Liver (tissue), 8 donors: ENCODE measurements at regions not wholly inside any gene's neighbourhood (a gene's known extent, or its start where the extent isn't known, plus 50 kb on each side); places are given as distances from the start of the nearest gene placed in this dataset.

Experiments used
- DNase-seq: peaks from one replicate; pipeline ENCODE4 v3.0.0-alpha.2; 2017; ENCODE audit warnings: low spot score
- H3K27ac ChIP-seq, 2 donors: one replicate each; pipeline ENCODE4 v1.7.0; 2013; ENCODE audit warnings: inconsistent platforms in 2 of 2, low read length in 2 of 2, control low read depth in 1 of 2, low read depth in 1 of 2, mild to moderate bottlenecking in 1 of 2
- H3K27me3 ChIP-seq, 4 donors: one replicate each; pipeline versions ENCODE4 v1.6.1 to v1.7.0; 2013; ENCODE audit warnings: low read length in 3 of 4, inconsistent platforms in 1 of 4, mild to moderate bottlenecking in 1 of 4, moderate library complexity in 1 of 4; ENCODE audit not compliant: control insufficient read depth in 4 of 4, insufficient read depth in 4 of 4
- H3K36me3 ChIP-seq, 4 donors: one replicate each; pipeline versions ENCODE4 v1.6.1 to v1.7.0; 2013; ENCODE audit warnings: low read length in 3 of 4, mild to moderate bottlenecking in 3 of 4, low read depth in 1 of 4, moderate library complexity in 1 of 4; ENCODE audit not compliant: control insufficient read depth in 4 of 4, insufficient read depth in 3 of 4
- H3K4me1 ChIP-seq, 4 donors: one replicate each; pipeline versions ENCODE4 v1.6.1 to v1.7.0; 2013; ENCODE audit warnings: low read length in 3 of 4, mild to moderate bottlenecking in 3 of 4, moderate library complexity in 1 of 4; ENCODE audit not compliant: control insufficient read depth in 4 of 4, insufficient read depth in 4 of 4
- H3K4me3 ChIP-seq, 3 donors: one replicate each; pipeline versions ENCODE4 v1.6.1 to v1.7.0; 2013; ENCODE audit warnings: low read length in 3 of 3, control low read depth in 1 of 3, low read depth in 1 of 3, mild to moderate bottlenecking in 1 of 3
- H3K9ac ChIP-seq, 2 donors: one replicate each; pipeline ENCODE4 v1.7.0; 2013; ENCODE audit warnings: low read length in 2 of 2, mild to moderate bottlenecking in 2 of 2, moderate library complexity in 2 of 2, control low read depth in 1 of 2, low read depth in 1 of 2
- H3K9me3 ChIP-seq, 4 donors: one replicate each; pipeline versions ENCODE4 v1.6.1 to v1.7.0; 2013; ENCODE audit warnings: low read length in 3 of 4; ENCODE audit not compliant: control insufficient read depth in 4 of 4
- ATF3 ChIP-seq: IDR thresholded peaks from 2 replicates; pipeline ENCODE4 v1.6.1; 2016; ENCODE audit warnings: antibody characterized with exemption
- CTCF ChIP-seq: fragments of 150-350 bp; IDR thresholded peaks from 2 replicates; pipeline ENCODE4 v1.5.1; 2017; ENCODE audit warnings: improper control_type of control experiment, low read depth, low read length; ENCODE audit not compliant: missing input control
- EGR1 ChIP-seq, 2 donors: IDR thresholded peaks; 2 replicates each; pipeline ENCODE4 v1.6.1; 2016 to 2018; ENCODE audit warnings: antibody characterized with exemption in 2 of 2, low read depth in 2 of 2
- FOXA1 ChIP-seq: IDR thresholded peaks from 2 replicates; pipeline ENCODE4 v1.6.1; 2016; ENCODE audit warnings: antibody characterized with exemption
- FOXA2 ChIP-seq: IDR thresholded peaks from 2 replicates; pipeline ENCODE4 v1.6.1; 2016; ENCODE audit warnings: antibody characterized with exemption
- GABPA ChIP-seq, 2 donors: IDR thresholded peaks in 1 of 2; conservative IDR thresholded peaks in 1 of 2; 2 replicates each; pipeline ENCODE4 v1.6.1; 2016; ENCODE audit warnings: antibody characterized with exemption in 2 of 2, mild to moderate bottlenecking in 1 of 2, moderate library complexity in 1 of 2
- HNF4A ChIP-seq, 2 donors: conservative IDR thresholded peaks; 2 replicates each; pipeline ENCODE4 v1.6.1; 2016; ENCODE audit warnings: antibody characterized with exemption in 2 of 2, mild to moderate bottlenecking in 2 of 2
- HNF4G ChIP-seq: IDR thresholded peaks from 2 replicates; pipeline ENCODE4 v1.6.1; 2016; ENCODE audit warnings: antibody characterized with exemption
- JUND ChIP-seq, 2 donors: IDR thresholded peaks; 2 replicates each; pipeline ENCODE4 v1.6.1; 2016; ENCODE audit warnings: antibody characterized with exemption in 2 of 2
- NR2F2 ChIP-seq: IDR thresholded peaks from 2 replicates; pipeline ENCODE4 v1.6.1; 2016; ENCODE audit warnings: antibody characterized with exemption
- RAD21 ChIP-seq, 2 donors: IDR thresholded peaks; 2 replicates each; pipeline ENCODE4 v1.6.1; 2016; ENCODE audit warnings: antibody characterized with exemption in 2 of 2, mild to moderate bottlenecking in 2 of 2
- REST ChIP-seq: IDR thresholded peaks from 2 replicates; pipeline ENCODE4 v1.6.1; 2016; ENCODE audit warnings: antibody characterized with exemption, mild to moderate bottlenecking
- RXRA ChIP-seq, 2 donors: IDR thresholded peaks; 2 replicates each; pipeline ENCODE4 v1.6.1; 2017 to 2018; ENCODE audit warnings: antibody characterized with exemption in 2 of 2, mild to moderate bottlenecking in 1 of 2
- SP1 ChIP-seq: IDR thresholded peaks from 2 replicates; pipeline ENCODE4 v1.6.1; 2018; ENCODE audit warnings: antibody characterized with exemption, mild to moderate bottlenecking
- TAF1 ChIP-seq: conservative IDR thresholded peaks from 2 replicates; pipeline ENCODE4 v1.6.1; 2016; ENCODE audit warnings: antibody characterized with exemption, mild to moderate bottlenecking
- YY1 ChIP-seq: IDR thresholded peaks from 2 replicates; pipeline ENCODE4 v1.6.1; 2016; ENCODE audit warnings: antibody characterized with exemption, mild to moderate bottlenecking
- ZBTB33 ChIP-seq: IDR thresholded peaks from 2 replicates; pipeline ENCODE4 v1.6.1; 2016; ENCODE audit warnings: antibody characterized with exemption
- WGBS: extraction: QIAGEN DNeasy Blood & Tissue Kit; methylation state at CpG from one replicate; pipeline ENCODE4 v1.1.7; 2013; 5-methylcytosine and 5-hydroxymethylcytosine counted together
- TF ChIP-seq, protein P1 (sequence below): IDR thresholded peaks from 2 replicates; pipeline ENCODE4 v1.6.1; 2016; ENCODE audit warnings: antibody characterized with exemption
- donor health status: healthy.
- donor health status: healthy.
- donor health status: healthy.
- donor health status: healthy.
- donor health status: healthy.

- TF ChIP-seq NR2F2 (no peak), FOXA1 (no peak), REST (no peak), RXRA (IDR thresholded peaks at IDR 0.05) (no peak), FOXA2 (no peak), HNF4A (conservative IDR thresholded peaks at IDR 0.05) (no peak)
- TF ChIP-seq, protein P1, sequence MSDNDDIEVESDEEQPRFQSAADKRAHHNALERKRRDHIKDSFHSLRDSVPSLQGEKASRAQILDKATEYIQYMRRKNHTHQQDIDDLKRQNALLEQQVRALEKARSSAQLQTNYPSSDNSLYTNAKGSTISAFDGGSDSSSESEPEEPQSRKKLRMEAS = no peak
- no peak overlapping the region for H3K4me3 ChIP-seq
- no peak overlapping the region for H3K27ac ChIP-seq
- no peaks in the 10 kb centered on the region for H3K9me3 ChIP-seq
- DNase-seq = no peak
- 94% methylated on average over 2 of the region's 2 CpGs for WGBS
- no peaks in the 10 kb centered on the region for H3K27me3 ChIP-seq
- H3K4me1 ChIP-seq = no peaks in the 10 kb centered on the region
- H3K9ac ChIP-seq = no peak overlapping the region
- H3K36me3 ChIP-seq = no peaks in the 10 kb centered on the region
Measured at GRCh38 chr10:112071596-112072133, 111.9 kb downstream of the GPAM start.

GRCh38 chr10:112078003-112078402 lies 105.6 kb downstream of the GPAM start:
- whole genome bisulfite sequencing = 88% methylated on average over 1 of the region's 1 CpG
- no peak overlapping the region for H3K4me3 ChIP-seq
- no peaks in the 10 kb centered on the region for H3K9me3 ChIP-seq
- no peaks in the 10 kb centered on the region for H3K4me1 ChIP-seq
- TF ChIP-seq RAD21 (IDR thresholded peaks at IDR 0.05) (no peak), SP1 (no peak), ZBTB33 (no peak), YY1 (no peak), HNF4A (conservative IDR thresholded peaks at IDR 0.05) (no peak), CTCF (no peak), JUND (IDR thresholded peaks at IDR 0.05) (no peak), EGR1 (IDR thresholded peaks at IDR 0.05; ENCODE audit: low read depth in 2 of 2) (no peak), RXRA (IDR thresholded peaks at IDR 0.05) (no peak), TAF1 (no peak), FOXA2 (no peak), NR2F2 (no peak), ATF3 (no peak), HNF4G (no peak), GABPA (IDR thresholded peaks at IDR 0.05 in 1 of 2, conservative IDR thresholded peaks at IDR 0.05 in 1 of 2) (no peak), FOXA1 (no peak), REST (no peak)
- TF ChIP-seq, protein P1 = no peak
- H3K36me3 ChIP-seq = no peaks in the 10 kb centered on the region
- H3K9ac ChIP-seq = no peak overlapping the region
- DNase-seq = no peak
- H3K27ac ChIP-seq = no peak overlapping the region
- no peaks in the 10 kb centered on the region for H3K27me3 ChIP-seq
